Neural progenitor cell (in vitro differentiated cells): ENCODE measurements at regions not wholly inside any gene's neighbourhood (a gene's known extent, or its start where the extent isn't known, plus 50 kb on each side); places are given as distances from the start of the nearest gene placed in this dataset.

Experiments used
- EZH2phosphoT487 ChIP-seq: fragments of 200-600 bp; sonication (generic); IDR thresholded peaks from 2 replicates; pipeline ENCODE4 v1.6.1; 2017; ENCODE audit warnings: antibody characterized with exemption
- TF ChIP-seq, protein P1 (sequence below): fragments of 200-600 bp; sonication (generic); IDR thresholded peaks from 2 replicates; pipeline ENCODE4 v1.5.1; 2017; ENCODE audit warnings: antibody characterized with exemption, mild to moderate bottlenecking

DNA sequence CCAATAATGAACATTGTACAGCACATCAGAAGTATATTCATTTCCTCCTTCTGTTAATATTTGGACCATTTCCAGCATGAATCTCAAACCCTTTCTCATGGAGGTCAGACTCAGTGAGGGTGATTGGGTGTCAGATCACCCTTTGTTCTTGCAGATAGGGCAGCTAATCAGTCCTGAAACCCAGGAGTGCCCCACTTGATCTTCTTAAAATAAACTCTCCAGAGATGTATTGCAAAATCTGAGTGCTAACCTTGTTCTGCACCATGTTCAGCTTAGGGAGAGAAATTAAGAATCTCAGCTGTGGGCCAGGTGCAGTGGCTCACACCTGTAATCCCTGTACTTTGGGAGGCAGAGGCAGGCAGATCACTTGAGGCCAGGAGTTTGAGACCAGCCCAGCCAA is 869.4 kb downstream of the TYW1 start:
- TF ChIP-seq, protein P1, sequence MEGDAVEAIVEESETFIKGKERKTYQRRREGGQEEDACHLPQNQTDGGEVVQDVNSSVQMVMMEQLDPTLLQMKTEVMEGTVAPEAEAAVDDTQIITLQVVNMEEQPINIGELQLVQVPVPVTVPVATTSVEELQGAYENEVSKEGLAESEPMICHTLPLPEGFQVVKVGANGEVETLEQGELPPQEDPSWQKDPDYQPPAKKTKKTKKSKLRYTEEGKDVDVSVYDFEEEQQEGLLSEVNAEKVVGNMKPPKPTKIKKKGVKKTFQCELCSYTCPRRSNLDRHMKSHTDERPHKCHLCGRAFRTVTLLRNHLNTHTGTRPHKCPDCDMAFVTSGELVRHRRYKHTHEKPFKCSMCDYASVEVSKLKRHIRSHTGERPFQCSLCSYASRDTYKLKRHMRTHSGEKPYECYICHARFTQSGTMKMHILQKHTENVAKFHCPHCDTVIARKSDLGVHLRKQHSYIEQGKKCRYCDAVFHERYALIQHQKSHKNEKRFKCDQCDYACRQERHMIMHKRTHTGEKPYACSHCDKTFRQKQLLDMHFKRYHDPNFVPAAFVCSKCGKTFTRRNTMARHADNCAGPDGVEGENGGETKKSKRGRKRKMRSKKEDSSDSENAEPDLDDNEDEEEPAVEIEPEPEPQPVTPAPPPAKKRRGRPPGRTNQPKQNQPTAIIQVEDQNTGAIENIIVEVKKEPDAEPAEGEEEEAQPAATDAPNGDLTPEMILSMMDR, result no peak
- no peak for TF ChIP-seq EZH2phosphoT487
